ENCODE measurements at regions not wholly inside any gene's neighbourhood (a gene's known extent, or its start where the extent isn't known, plus 50 kb on each side); places are given as distances from the start of the nearest gene placed in this dataset.
"Not testable (repeated sequence)": the region's sequence is repeated elsewhere in the genome, so short reads cannot be mapped to it uniquely, and the experiment has no call there.

DNA sequence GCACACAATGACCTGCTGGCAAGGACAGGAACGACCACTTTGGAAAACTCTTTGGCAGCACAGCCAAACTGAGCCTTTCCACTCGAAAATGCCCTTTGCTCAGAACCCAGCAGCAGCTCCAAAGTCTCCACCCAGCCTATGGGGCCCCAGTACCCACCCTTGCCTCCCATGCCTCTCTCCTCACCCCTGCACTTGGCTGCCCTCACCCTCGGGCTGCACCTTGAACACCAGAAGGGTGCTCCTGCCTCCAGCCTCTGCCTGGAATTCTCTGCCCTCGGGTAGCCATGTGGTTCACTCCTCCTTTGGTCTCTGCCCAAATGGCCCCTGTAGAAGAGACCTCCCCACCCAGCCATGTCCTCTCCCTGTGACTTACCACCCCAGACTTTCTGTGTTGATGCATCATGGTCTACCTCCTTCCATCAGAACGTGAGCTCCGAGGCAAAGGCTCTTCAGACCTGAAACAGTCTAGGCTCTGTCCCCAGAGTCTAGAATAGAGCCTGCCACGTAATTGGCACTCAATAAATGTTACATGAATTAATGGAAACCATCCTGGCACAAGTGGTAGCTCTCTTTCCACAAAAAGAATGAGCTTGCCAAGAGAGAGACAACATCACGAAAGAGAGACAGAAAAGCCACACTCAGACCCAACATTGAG is 68.5 kb upstream of the METTL9 start:
- DNase-seq (ENCODE audit: low spot score); H3K4me3 Mint-ChIP-seq; ATAC-seq; CTCF ChIA-PET; H3K27me3 Mint-ChIP-seq (ENCODE audit: low read depth); POLR2A ChIA-PET; H3K27ac Mint-ChIP-seq; H3K36me3 Mint-ChIP-seq; H3K9me3 Mint-ChIP-seq: not testable (repeated sequence)
- H3K4me1 Mint-ChIP-seq = peaks cover 11% of the 10 kb centered on the region

DNA sequence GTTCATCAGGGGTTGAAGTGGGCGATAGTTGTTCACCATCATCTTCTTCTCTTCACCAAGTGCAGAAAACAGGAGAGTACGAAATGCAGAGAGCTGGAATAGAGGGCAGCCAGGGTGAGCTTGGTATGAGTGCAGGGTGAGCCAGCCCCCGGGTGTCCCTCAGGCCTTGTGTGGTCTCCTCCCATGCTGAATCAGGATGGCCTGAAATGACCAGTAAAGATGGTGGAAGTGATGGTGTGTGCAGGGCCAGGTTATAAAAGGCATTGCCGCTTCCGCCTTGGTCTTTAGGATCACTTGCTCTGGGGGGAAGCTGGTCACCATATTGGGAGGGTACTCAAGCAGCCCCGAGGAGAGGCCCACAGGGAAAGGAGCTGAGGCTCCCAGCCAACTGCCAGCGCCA is 66.4 kb upstream of the METTL9 start:
- H3K36me3 Mint-ChIP-seq; H3K4me1 Mint-ChIP-seq; DNase-seq (ENCODE audit: low spot score); CTCF ChIA-PET; H3K4me3 Mint-ChIP-seq; POLR2A ChIA-PET; ATAC-seq; H3K27me3 Mint-ChIP-seq (ENCODE audit: low read depth); H3K9me3 Mint-ChIP-seq; H3K27ac Mint-ChIP-seq: not testable (repeated sequence)

DNA sequence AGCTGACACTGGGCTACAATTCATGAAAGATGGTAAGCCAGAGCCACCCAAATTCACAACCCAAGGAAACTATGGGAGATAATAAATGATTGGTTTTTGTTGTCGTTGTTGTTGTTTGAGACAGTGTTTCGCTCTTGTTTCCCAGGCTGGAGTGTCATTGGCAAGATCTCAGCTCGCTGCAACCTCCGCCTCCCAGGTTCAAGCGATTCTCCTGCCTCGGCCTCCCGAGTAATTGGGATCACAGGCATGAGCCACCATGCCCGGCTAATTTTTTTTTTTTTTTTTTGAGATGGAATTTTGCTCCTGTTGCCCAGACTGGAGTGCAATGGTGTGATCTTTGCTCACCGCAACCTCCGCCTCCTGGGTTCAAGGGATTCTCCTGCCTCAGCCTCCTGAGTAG is 65.9 kb upstream of the METTL9 start:
- POLR2A ChIA-PET; DNase-seq (ENCODE audit: low spot score): not testable (repeated sequence)

DNA sequence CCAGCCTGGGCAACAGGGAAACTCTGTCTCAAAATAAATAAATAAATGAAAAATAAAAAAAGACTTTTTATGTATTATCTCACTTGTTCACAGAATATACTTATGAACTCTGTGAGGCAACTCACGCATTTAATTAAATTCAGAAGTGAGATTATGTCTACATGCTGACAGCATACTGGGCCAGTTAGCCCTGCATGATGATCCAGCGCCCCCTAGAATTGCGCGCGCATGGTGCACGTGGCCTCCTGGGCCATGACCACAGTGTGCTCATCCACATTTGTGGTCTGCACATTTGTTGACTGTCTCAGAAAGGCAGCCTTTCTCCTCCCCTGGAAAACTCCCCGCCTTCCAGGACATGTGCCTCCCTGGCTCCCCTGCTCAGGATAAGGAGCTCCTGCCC is 64.8 kb upstream of the METTL9 start:
- H3K36me3 Mint-ChIP-seq; DNase-seq (ENCODE audit: low spot score); H3K27me3 Mint-ChIP-seq (ENCODE audit: low read depth); H3K27ac Mint-ChIP-seq; POLR2A ChIA-PET; H3K4me3 Mint-ChIP-seq; CTCF ChIA-PET; H3K9me3 Mint-ChIP-seq; H3K4me1 Mint-ChIP-seq: not testable (repeated sequence)
- ATAC-seq = peak; percentile 67

More for the DNA sequence above, 65.9 kb upstream of the METTL9 start:
- H3K27me3 Mint-ChIP-seq (ENCODE audit: low read depth); ATAC-seq; H3K27ac Mint-ChIP-seq; CTCF ChIA-PET; H3K9me3 Mint-ChIP-seq; H3K4me1 Mint-ChIP-seq; H3K4me3 Mint-ChIP-seq; H3K36me3 Mint-ChIP-seq: not testable (repeated sequence)

DNA sequence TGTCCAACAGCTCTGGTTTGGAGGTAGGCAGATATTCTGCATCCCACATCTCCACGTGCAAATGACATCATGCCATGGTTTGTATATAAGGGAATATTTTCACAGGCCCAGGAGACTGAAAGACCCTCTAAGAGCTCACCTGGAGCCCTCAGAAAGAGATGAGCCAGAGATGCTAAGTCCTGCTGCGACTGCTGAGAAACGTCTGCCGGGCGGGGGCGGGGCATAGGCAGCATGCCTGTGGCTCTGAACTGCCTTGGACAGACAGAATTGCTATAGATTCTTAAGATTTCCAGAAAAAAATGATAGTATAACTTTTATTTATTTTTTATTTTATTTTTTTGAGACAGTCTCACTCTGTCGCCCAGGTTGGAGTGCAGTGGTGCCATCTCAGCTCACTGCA is 64.2 kb upstream of the METTL9 start:
- H3K27ac Mint-ChIP-seq; H3K27me3 Mint-ChIP-seq (ENCODE audit: low read depth); POLR2A ChIA-PET; H3K9me3 Mint-ChIP-seq; H3K36me3 Mint-ChIP-seq; H3K4me3 Mint-ChIP-seq; ATAC-seq; CTCF ChIA-PET; DNase-seq (ENCODE audit: low spot score); H3K4me1 Mint-ChIP-seq: not testable (repeated sequence)

DNA sequence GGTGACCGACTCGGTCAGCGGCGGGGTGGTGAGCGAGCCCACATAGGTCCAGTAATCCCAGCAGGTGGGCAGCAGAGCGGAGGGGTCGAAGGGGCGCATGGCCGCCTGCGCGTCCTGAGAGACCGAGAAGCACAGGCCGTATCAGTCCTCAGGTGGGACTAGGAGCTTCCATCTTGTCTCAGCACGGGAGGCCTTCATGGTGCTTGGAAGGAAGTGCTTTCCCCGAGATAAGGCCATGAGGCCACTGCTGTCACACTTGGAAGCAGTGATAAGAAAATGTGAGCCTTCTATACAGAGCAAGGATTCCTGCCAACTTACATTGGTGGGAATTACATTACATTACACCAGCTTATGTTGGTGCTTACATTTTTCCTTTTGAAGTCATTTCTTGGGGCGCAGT is 62.6 kb upstream of the METTL9 start:
- POLR2A ChIA-PET; ATAC-seq; DNase-seq (ENCODE audit: low spot score); H3K9me3 Mint-ChIP-seq; H3K27me3 Mint-ChIP-seq (ENCODE audit: low read depth); H3K36me3 Mint-ChIP-seq; H3K27ac Mint-ChIP-seq; H3K4me1 Mint-ChIP-seq; CTCF ChIA-PET; H3K4me3 Mint-ChIP-seq: not testable (repeated sequence)

DNA sequence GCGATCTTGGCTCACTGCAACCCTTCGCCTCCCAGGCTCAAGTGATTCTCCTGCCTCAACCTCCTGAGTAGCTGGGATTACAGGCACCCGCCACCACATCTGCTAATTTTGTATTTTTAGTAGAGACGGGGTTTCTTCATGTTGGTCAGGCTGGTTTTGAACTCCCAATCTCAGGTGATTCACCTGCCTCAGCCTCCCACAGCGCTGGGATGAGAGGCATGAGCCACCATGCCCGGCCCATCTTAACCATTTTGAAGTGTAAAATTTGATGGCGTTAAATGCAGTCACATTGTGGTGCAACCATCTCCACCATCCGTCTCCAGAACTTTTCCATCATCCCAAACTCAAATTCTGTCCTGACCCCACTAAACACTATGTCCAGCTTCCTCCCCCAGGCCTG is 61.8 kb upstream of the METTL9 start:
- H3K4me1 Mint-ChIP-seq; H3K27ac Mint-ChIP-seq; DNase-seq (ENCODE audit: low spot score); H3K4me3 Mint-ChIP-seq; H3K27me3 Mint-ChIP-seq (ENCODE audit: low read depth); H3K36me3 Mint-ChIP-seq; H3K9me3 Mint-ChIP-seq; POLR2A ChIA-PET; CTCF ChIA-PET; ATAC-seq: not testable (repeated sequence)

DNA sequence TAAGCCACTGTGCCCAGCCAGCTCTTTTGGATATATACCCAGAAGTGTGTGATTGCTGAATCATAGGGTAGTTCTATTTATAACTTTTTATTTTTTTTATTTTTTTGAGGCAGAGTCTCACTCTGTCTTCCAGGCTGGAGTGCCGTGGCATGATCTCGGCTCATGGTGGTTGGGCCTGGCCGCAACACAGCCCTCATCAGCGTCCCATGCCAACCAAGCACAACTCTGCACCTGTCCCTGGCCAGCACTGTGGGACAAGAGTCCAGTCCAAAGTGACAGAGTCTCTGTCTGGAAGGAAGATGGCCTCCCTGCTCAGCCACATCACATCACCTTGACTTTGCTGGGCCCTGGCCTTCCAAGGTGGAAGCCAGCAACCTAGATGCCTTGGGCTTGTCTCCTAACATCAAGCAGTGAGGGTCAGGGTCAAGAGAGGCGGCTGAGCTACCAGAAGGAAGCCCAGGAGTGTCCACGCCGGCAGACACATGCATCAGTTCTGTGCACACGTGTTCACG is 60.2 kb upstream of the METTL9 start:
- ATAC-seq; H3K9me3 Mint-ChIP-seq; H3K27me3 Mint-ChIP-seq (ENCODE audit: low read depth); H3K36me3 Mint-ChIP-seq; DNase-seq (ENCODE audit: low spot score); H3K4me1 Mint-ChIP-seq; POLR2A ChIA-PET; H3K4me3 Mint-ChIP-seq; CTCF ChIA-PET; H3K27ac Mint-ChIP-seq: not testable (repeated sequence)

DNA sequence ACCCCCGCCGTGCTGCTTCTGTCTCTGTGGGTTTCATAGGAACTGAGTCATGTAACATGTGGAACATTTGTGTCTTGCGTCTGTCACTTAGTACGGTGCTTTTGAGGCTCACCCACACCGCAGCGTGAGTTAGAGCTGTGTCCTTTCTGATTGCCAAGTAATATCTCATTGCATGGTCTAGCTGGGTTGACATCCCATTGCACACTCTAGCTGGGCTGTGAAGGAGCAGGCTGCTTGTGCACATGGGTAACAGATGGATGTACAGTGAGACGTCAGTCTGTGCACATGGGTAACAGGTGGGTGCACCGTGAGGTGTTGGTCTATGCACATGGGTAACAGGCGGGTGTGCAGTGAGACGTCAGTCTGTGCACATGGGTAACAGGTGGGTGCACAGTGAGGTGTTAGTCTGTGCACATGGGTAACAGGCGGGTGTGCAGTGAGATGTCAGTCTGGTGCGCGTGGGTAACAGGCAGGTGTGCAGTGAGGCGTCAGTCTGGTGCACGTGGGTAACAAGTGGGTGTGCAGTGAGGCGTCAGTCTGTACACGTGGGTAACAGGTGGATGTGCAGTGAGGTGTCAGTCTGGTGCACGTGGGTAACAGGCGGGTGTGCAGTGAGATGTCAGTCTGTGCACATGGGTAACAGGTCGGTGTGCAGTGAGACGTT is 58.5 kb upstream of the METTL9 start:
- H3K27ac Mint-ChIP-seq; H3K27me3 Mint-ChIP-seq (ENCODE audit: low read depth); H3K4me3 Mint-ChIP-seq; H3K9me3 Mint-ChIP-seq; H3K4me1 Mint-ChIP-seq; CTCF ChIA-PET; POLR2A ChIA-PET; ATAC-seq; DNase-seq (ENCODE audit: low spot score); H3K36me3 Mint-ChIP-seq: not testable (repeated sequence)

DNA sequence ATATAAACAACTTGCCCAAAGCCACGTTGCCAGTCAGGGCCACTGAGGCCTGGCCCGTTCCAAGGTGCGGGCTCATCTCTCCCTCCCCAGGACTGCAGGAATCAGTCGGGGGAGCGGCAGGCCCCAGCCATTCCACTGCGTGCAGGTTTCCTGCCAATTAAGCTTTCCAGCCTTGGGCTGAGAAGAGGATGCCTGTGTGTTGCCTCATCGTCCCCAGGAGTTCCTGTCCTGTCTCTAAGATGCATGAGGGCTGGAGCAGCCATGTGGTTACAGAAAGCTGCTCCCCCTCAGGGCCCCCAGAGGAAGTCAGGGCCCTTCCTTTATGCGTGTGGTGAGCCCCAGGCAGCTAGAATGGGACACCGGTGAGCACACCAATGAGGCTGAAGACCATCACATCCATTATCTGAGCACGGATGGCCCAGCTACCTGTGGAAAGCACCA is 57.7 kb upstream of the METTL9 start:
- CTCF ChIA-PET = not testable (repeated sequence)

DNA sequence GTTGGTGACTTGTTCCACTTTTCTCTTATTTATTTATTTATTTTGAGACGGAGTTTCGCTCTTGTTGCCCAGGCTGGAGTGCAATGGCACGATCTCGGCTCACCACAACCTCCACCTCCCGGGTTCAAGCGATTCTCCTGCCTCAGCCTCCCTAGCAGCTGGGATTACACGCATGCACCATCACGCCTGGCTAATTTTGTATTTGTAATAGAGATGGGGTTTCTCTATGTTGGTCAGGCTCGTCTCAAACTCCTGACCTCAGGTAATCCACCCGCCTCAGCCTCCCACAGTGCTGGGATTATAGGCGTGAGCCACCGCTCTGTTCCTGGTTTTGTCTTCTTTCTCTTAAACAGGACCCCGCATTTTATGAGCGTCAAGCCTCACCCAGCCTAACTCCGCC is 57.3 kb upstream of the METTL9 start:
- H3K4me3 Mint-ChIP-seq; ATAC-seq; H3K4me1 Mint-ChIP-seq; POLR2A ChIA-PET; H3K9me3 Mint-ChIP-seq; CTCF ChIA-PET; H3K36me3 Mint-ChIP-seq; DNase-seq (ENCODE audit: low spot score); H3K27ac Mint-ChIP-seq; H3K27me3 Mint-ChIP-seq (ENCODE audit: low read depth): not testable (repeated sequence)

More for the DNA sequence above, 57.7 kb upstream of the METTL9 start:
- H3K36me3 Mint-ChIP-seq; H3K27ac Mint-ChIP-seq; H3K4me1 Mint-ChIP-seq; H3K27me3 Mint-ChIP-seq (ENCODE audit: low read depth); DNase-seq (ENCODE audit: low spot score); ATAC-seq; H3K9me3 Mint-ChIP-seq; H3K4me3 Mint-ChIP-seq; POLR2A ChIA-PET: not testable (repeated sequence)

DNA sequence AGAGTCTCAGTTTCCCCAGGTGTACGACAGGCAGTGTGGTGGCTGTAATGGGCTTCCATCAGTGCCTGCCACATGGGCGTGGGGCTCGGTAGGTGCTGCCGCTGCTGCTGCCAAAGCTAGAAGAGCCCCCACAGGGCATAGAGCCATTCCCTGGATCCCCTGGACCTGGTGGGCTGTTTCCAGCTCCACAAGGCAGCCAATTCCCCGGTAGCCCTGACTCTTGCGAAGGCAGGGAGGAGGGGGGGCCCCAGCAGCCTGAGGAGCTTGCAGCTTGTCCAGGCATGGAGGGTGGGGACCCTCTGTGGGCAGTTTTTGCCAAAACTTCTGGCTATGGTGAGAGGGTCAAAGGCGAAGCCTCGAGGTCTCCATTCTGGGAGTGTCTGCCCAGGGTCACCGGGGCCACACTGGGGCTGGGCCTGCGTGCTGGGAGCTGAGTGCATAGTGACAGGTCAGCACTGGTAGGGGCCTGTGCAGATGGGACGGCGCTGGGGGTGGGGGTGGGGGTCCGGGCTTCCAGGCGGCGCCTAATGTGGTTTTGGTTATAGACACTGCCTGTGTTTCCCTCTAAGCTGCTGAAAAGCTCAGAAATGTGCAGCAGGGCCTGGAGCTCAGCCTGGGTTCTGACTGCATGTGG is 56.8 kb upstream of the METTL9 start:
- CTCF ChIA-PET; H3K4me1 Mint-ChIP-seq; DNase-seq (ENCODE audit: low spot score); H3K9me3 Mint-ChIP-seq; H3K27ac Mint-ChIP-seq; H3K4me3 Mint-ChIP-seq; POLR2A ChIA-PET; H3K36me3 Mint-ChIP-seq; ATAC-seq; H3K27me3 Mint-ChIP-seq (ENCODE audit: low read depth): not testable (repeated sequence)

All from WTC11 (cell line).